AG10803 (cell line): ENCODE measurements at regions not wholly inside any gene's neighbourhood (a gene's known extent, or its start where the extent isn't known, plus 50 kb on each side); places are given as distances from the start of the nearest gene placed in this dataset.

Experiments used
- DNase-seq: peaks from one replicate; pipeline ENCODE4 v3.0.0; 2010; ENCODE audit warnings: low read depth
- H3K4me3 ChIP-seq: 2 replicates; pipeline ENCODE4 v1.5.1; 2011; ENCODE audit warnings: mild to moderate bottlenecking, low read length, control low read depth
- CTCF ChIP-seq: conservative IDR thresholded peaks from 2 replicates; pipeline ENCODE4 v1.5.1; 2011; ENCODE audit warnings: mild to moderate bottlenecking, low read length, control low read depth, inconsistent platforms

DNA sequence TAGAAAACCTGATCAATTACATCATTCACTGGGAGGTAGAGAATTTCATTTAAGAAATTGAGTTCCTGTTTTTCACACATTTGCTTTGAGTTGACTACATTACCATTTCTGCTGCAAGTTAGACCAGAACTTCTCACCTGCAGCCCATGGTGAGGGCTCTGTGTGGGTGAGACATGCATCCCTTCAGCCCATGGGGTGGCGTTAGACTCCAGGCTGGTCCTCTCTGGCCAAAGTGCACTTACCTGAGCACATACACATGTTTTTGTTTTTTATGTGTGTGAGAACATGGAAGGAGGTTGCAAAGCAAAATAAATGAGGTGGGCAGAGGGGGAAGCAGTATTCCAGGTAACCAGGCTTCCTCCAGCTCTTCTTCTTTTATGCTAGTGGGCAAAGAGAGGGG lies 470.2 kb downstream of the PMP22 start:
- H3K4me3 ChIP-seq, result no peak overlapping the region
- no peak for DNase-seq
- TF ChIP-seq CTCF, result no peak

- no peak overlapping the region for H3K4me3 ChIP-seq
- TF ChIP-seq CTCF, result no peak
- peak; percentile 40 for DNase-seq
These were observed 471.9 kb downstream of the PMP22 start for GRCh38 chr17:14793237-14793636.

- TF ChIP-seq CTCF, result no peak
- no peak for DNase-seq
These were observed 472.4 kb downstream of the PMP22 start for GRCh38 chr17:14792746-14793145.

GRCh38 chr17:14791221-14791620 lies 473.9 kb downstream of the PMP22 start:
- no peak for DNase-seq
- no peak for TF ChIP-seq CTCF
- no peak overlapping the region for H3K4me3 ChIP-seq

More at GRCh38 chr17:14792746-14793145, 472.4 kb downstream of the PMP22 start:
- H3K4me3 ChIP-seq, result no peak overlapping the region

- TF ChIP-seq CTCF, result no peak
- peak; percentile 26 for DNase-seq
- H3K4me3 ChIP-seq, result no peak overlapping the region
These were observed 474.6 kb downstream of the PMP22 start for GRCh38 chr17:14790521-14790920.

DNA sequence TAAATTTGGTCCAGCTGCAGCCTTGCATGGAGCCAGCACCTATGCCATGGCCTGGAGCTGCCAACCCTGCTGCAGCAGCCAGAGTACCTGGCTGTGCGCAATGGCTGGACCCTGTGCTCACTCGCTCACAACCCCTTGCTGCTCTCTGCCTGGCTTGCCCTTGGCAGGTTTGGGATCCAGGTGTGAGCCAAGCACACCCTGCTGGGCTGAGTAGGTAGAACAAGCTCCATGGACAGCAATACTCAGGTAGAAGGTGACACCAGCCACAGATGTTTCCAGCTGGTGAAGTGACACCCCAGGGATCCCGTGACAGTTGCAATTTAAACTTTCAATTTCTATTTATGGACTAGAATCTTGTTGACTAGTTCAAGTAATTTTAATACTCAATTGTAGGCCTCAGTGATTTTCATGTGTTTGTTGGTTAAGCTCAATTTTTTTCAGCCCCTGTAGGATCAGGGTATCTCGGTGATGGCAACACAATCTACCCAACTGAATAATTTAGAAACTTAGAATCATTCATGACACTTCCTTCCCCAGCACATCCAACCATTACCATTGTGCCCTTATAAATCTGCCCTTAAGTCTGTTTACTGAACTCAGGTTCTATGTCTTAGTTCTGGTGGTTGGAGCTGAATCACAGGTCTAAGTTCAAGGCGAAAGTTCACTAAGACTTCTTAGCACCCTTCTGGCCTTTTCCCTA lies 480.0 kb downstream of the PMP22 start:
- no peak for TF ChIP-seq CTCF
- no peak for DNase-seq

DNA sequence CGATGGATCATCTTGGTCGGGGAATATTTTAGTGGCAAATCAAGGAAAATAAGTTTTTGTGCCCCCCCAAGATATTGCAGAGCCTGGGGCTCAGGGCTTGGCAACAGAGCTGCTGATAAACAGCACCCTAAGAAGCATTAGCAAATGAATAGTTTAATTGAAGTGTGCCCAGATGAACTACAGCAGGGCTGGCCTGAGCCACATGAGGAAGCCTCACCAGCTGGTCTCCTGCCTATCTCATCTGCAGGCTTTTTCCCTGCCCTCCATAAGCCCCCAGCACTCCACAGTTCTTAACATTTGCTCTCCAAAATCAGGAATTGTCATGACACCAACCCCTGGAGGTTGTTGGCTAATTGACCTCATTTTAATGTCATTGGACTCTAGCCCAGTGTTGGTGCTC lies 480.2 kb downstream of the HS3ST3B1 start:
- no peak overlapping the region for H3K4me3 ChIP-seq
- no peak for TF ChIP-seq CTCF
- DNase-seq, result no peak

More for the DNA sequence above, 480.0 kb downstream of the PMP22 start:
- H3K4me3 ChIP-seq, result no peak overlapping the region
